HG03095 (cell line): ENCODE measurements at regions not wholly inside any gene's neighbourhood (a gene's known extent, or its start where the extent isn't known, plus 50 kb on each side); places are given as distances from the start of the nearest gene placed in this dataset.
"Not testable (repeated sequence)": the region's sequence is repeated elsewhere in the genome, so short reads cannot be mapped to it uniquely, and the experiment has no call there.

Experiments
- ATAC-seq: cut with Tn5 transposase; IDR thresholded peaks from one replicate; pipeline ENCODE4 v1.9.1; 2021; ENCODE audit warnings: moderate library complexity; ENCODE audit not compliant: unreplicated experiment

- ATAC-seq, result no peak
These were observed 243.1 kb downstream of the ARL4A start for GRCh38 chr7:12930534-12930933.

GRCh38 chr7:12931465-12931864 lies 244.0 kb downstream of the ARL4A start:
- not testable (repeated sequence) for ATAC-seq

- no peak for ATAC-seq
These were observed 252.3 kb downstream of the ARL4A start for GRCh38 chr7:12939694-12940093.

GRCh38 chr7:12941512-12941911 lies 254.1 kb downstream of the ARL4A start:
- ATAC-seq, result no peak

- no peak for ATAC-seq
These were observed 255.2 kb downstream of the ARL4A start for GRCh38 chr7:12942609-12943008.

GRCh38 chr7:12943781-12944180 lies 256.3 kb downstream of the ARL4A start:
- no peak for ATAC-seq

- ATAC-seq, result no peak
These were observed 258.5 kb downstream of the ARL4A start for GRCh38 chr7:12945901-12946300.

- no peak for ATAC-seq
These were observed 260.0 kb downstream of the ARL4A start for GRCh38 chr7:12947465-12947864.

GRCh38 chr7:12949060-12949931 lies 261.9 kb downstream of the ARL4A start:
- ATAC-seq, result no peak

GRCh38 chr7:12951397-12951801 lies 264.0 kb downstream of the ARL4A start:
- no peak for ATAC-seq

GRCh38 chr7:12954380-12955033 lies 267.1 kb downstream of the ARL4A start:
- ATAC-seq, result no peak

- ATAC-seq, result no peak
These were observed 270.1 kb downstream of the ARL4A start for GRCh38 chr7:12957487-12957886.

GRCh38 chr7:12961910-12962480 lies 274.6 kb downstream of the ARL4A start:
- no peak for ATAC-seq

GRCh38 chr7:12963435-12963834 lies 276.0 kb downstream of the ARL4A start:
- no peak for ATAC-seq

- ATAC-seq, result no peak
These were observed 277.4 kb downstream of the ARL4A start for GRCh38 chr7:12964836-12965235.

- ATAC-seq, result no peak
These were observed 278.3 kb downstream of the ARL4A start for GRCh38 chr7:12965767-12966166.

- ATAC-seq, result no peak
These were observed 279.9 kb downstream of the ARL4A start for GRCh38 chr7:12967322-12967721.

GRCh38 chr7:12968836-12969422 lies 281.5 kb downstream of the ARL4A start:
- ATAC-seq, result no peak

- ATAC-seq, result no peak
These were observed 283.2 kb downstream of the ARL4A start for GRCh38 chr7:12970626-12971025.

- ATAC-seq, result no peak
These were observed 287.2 kb downstream of the ARL4A start for GRCh38 chr7:12974451-12975166.

GRCh38 chr7:12975412-12975811 lies 288.0 kb downstream of the ARL4A start:
- no peak for ATAC-seq
